DND-41 (cell line): ENCODE measurements at regions not wholly inside any gene's neighbourhood (a gene's known extent, or its start where the extent isn't known, plus 50 kb on each side); places are given as distances from the start of the nearest gene placed in this dataset.

Source experiments
- ATAC-seq: fragments of 200-7000 bp; cut with Tn5 transposase; 3 replicates; pipeline ENCODE4 v1.9.1; 2021; ENCODE audit warnings: low read depth; ENCODE audit not compliant: insufficient read depth
- DNase-seq: peaks from one replicate; pipeline ENCODE4 v3.0.0-alpha.2; 2020
- H2AFZ ChIP-seq: 2 replicates; pipeline ENCODE4 v1.6.0; 2012; ENCODE audit warnings: low read depth, low read length
- H3K27ac ChIP-seq: 2 replicates; pipeline ENCODE4 v1.5.1; 2012; ENCODE audit warnings: low read length, inconsistent platforms
- H3K27me3 ChIP-seq: fragments of 200-600 bp; sonication (generic); 2 replicates; pipeline ENCODE4 v1.6.0; 2012; ENCODE audit warnings: low read length, mild to moderate bottlenecking, inconsistent platforms; ENCODE audit not compliant: insufficient read depth, poor library complexity
- H3K36me3 ChIP-seq: 2 replicates; pipeline ENCODE4 v1.5.1; 2012; ENCODE audit warnings: low read length, inconsistent platforms; ENCODE audit not compliant: insufficient read depth
- H3K4me1 ChIP-seq: 2 replicates; pipeline ENCODE4 v1.5.1; 2012; ENCODE audit warnings: mild to moderate bottlenecking, low read length; ENCODE audit not compliant: insufficient read depth
- H3K4me2 ChIP-seq: 2 replicates; pipeline ENCODE4 v1.6.0; 2012; ENCODE audit warnings: mild to moderate bottlenecking, moderate library complexity, low read length, inconsistent platforms; ENCODE audit not compliant: insufficient read depth
- H3K4me3 ChIP-seq, 2 experiments: fragments of 200-600 bp in 1 of 2; shearing (Covaris generic) in 1 of 2; 2 replicates each; pipeline ENCODE4 v1.5.1; 2012 to 2016; ENCODE audit warnings: inconsistent platforms in 2 of 2, low read length in 2 of 2, mild to moderate bottlenecking in 2 of 2, low read depth in 1 of 2, moderate library complexity in 1 of 2
- H3K79me2 ChIP-seq: 2 replicates; pipeline ENCODE4 v1.6.0; 2012; ENCODE audit warnings: low read length, inconsistent platforms; ENCODE audit not compliant: insufficient read depth
- H3K9ac ChIP-seq: 2 replicates; pipeline ENCODE4 v1.6.0; 2012; ENCODE audit warnings: low read depth, mild to moderate bottlenecking, inconsistent platforms, low read length, moderate library complexity
- H3K9me3 ChIP-seq: 2 replicates; pipeline ENCODE4 v1.5.1; 2012; ENCODE audit warnings: low read length, moderate library complexity, mild to moderate bottlenecking, inconsistent platforms; ENCODE audit not compliant: insufficient read depth, severe bottlenecking
- H4K20me1 ChIP-seq: 2 replicates; pipeline ENCODE4 v1.6.0; 2012; ENCODE audit warnings: low read length; ENCODE audit not compliant: insufficient read depth
- CTCF ChIP-seq: IDR thresholded peaks from 2 replicates; pipeline ENCODE4 v1.5.1; 2012; ENCODE audit warnings: borderline replicate concordance, low read length, moderate library complexity, mild to moderate bottlenecking; ENCODE audit not compliant: poor library complexity, severe bottlenecking; ENCODE audit errors: extremely low read depth
- EZH2 ChIP-seq: IDR thresholded peaks from 3 replicates; pipeline ENCODE4 v1.6.1; 2012; ENCODE audit warnings: borderline replicate concordance, low read depth, mild to moderate bottlenecking, moderate library complexity, low read length, inconsistent platforms; ENCODE audit not compliant: severe bottlenecking

- no peak overlapping the region for H3K9ac ChIP-seq
- no peak overlapping the region for H3K4me3 ChIP-seq
- H3K79me2 ChIP-seq = no peaks in the 10 kb centered on the region
- H3K36me3 ChIP-seq = no peaks in the 10 kb centered on the region
- H3K4me2 ChIP-seq = no peak overlapping the region
- no peak for DNase-seq
- no peaks in the 10 kb centered on the region for H3K9me3 ChIP-seq
- H3K27ac ChIP-seq = no peak overlapping the region
- ATAC-seq = no peak
- H3K4me1 ChIP-seq = no peaks in the 10 kb centered on the region
- TF ChIP-seq CTCF = no peak
- TF ChIP-seq EZH2 = no peak
- H4K20me1 ChIP-seq = no peaks in the 10 kb centered on the region
- no peak overlapping the region for H2AFZ ChIP-seq
- H3K27me3 ChIP-seq = peaks cover 2% of the 10 kb centered on the region
These were observed 567.4 kb downstream of the FGF9 start for GRCh38 chr13:22238269-22238668.

DNA sequence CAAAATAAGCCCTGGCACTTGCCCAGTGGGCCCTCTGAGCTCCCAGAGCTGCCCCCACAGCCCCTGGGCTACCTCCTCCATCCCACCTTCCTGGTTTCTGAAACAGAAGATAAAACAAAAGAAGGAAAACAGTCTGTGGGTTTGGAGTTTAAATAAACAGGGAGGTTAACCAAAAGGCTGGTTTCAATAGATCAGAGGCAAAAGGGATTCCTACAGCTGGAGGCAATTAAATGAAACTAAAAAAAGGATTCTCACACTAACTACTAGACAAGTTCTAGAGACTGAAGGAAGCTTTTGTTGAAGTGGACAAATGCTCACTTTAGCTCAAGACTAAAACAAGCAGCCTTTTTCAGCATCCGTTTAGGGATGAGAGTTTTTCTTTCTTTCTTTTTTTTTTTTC is 569.8 kb downstream of the FGF9 start:
- Histone ChIP-seq H3K27ac (no peak overlapping the region), H3K9me3 (no peaks in the 10 kb centered on the region), H3K79me2 (no peaks in the 10 kb centered on the region), H4K20me1 (no peaks in the 10 kb centered on the region), H3K4me3 (no peak overlapping the region), H3K27me3 (peaks cover 2% of the 10 kb centered on the region), H2AFZ (no peak overlapping the region), H3K4me2 (no peak overlapping the region), H3K9ac (no peak overlapping the region), H3K36me3 (no peaks in the 10 kb centered on the region), H3K4me1 (no peaks in the 10 kb centered on the region)
- DNase-seq = no peak
- TF ChIP-seq EZH2 = no peak
- no peak for TF ChIP-seq CTCF
- ATAC-seq = no peak

DNA sequence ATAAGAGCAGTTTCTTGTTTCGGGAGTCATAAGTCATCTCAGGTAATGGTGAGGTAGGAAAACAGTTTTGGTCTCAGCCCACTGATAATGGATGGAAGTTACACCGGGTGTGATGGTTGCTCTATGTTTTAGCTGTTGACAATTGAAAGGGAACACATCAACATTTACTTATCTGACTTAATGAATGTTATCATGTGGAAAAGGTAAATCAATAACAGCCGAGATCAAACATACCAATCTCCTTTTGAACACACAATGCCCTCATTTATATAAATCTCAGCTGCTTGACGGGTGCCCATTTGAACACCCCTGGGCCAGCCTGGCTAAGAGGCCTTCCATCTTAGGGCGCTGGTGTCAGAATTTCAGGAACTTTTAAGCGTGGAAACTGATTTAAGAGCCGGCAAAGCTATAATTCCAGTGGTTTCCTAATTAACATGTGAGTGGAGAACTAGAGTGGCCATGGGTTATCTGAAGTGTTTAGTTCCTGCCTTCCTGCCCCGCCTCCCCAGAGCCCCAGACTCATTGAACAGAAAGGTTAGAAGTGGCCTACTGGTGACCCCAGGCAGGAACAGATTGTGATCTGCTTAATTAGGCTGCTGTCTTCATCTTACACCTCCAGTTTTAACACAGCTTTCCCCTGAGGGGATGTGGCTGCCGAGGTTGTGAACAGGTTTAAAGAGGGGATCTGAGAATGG is 572.7 kb downstream of the FGF9 start:
- H3K4me1 ChIP-seq = no peaks in the 10 kb centered on the region
- no peaks in the 10 kb centered on the region for H3K36me3 ChIP-seq
- DNase-seq (no peak), ATAC-seq (no peak)
- H3K4me3 ChIP-seq = no peak overlapping the region
- TF ChIP-seq EZH2 = no peak
- no peak for TF ChIP-seq CTCF
- H3K9me3 ChIP-seq = no peaks in the 10 kb centered on the region
- no peak overlapping the region for H3K4me2 ChIP-seq
- H3K27ac ChIP-seq = no peak overlapping the region
- H3K9ac ChIP-seq = no peak overlapping the region
- H3K79me2 ChIP-seq = no peaks in the 10 kb centered on the region
- no peak overlapping the region for H2AFZ ChIP-seq
- H4K20me1 ChIP-seq = no peaks in the 10 kb centered on the region
- no peaks in the 10 kb centered on the region for H3K27me3 ChIP-seq

GRCh38 chr13:22252281-22252830 is 581.5 kb downstream of the FGF9 start:
- Histone ChIP-seq H3K4me1 (no peaks in the 10 kb centered on the region), H4K20me1 (no peaks in the 10 kb centered on the region), H3K9me3 (no peaks in the 10 kb centered on the region), H3K36me3 (no peaks in the 10 kb centered on the region), H3K79me2 (no peaks in the 10 kb centered on the region), H3K27me3 (no peaks in the 10 kb centered on the region), H2AFZ (no peak overlapping the region), H3K9ac (no peak overlapping the region), H3K4me2 (no peak overlapping the region), H3K4me3 (no peak overlapping the region), H3K27ac (no peak overlapping the region)
- ATAC-seq (no peak), DNase-seq (no peak)
- TF ChIP-seq EZH2 (no peak), CTCF (no peak)
